NCI-H1048 (cell line): ENCODE measurements at regions not wholly inside any gene's neighbourhood (a gene's known extent, or its start where the extent isn't known, plus 50 kb on each side); places are given as distances from the start of the nearest gene placed in this dataset.

Experiments
- DNase-seq: peaks from one replicate; lab custom pipeline; 2025; lab: John Stamatoyannopoulos, UW

DNA sequence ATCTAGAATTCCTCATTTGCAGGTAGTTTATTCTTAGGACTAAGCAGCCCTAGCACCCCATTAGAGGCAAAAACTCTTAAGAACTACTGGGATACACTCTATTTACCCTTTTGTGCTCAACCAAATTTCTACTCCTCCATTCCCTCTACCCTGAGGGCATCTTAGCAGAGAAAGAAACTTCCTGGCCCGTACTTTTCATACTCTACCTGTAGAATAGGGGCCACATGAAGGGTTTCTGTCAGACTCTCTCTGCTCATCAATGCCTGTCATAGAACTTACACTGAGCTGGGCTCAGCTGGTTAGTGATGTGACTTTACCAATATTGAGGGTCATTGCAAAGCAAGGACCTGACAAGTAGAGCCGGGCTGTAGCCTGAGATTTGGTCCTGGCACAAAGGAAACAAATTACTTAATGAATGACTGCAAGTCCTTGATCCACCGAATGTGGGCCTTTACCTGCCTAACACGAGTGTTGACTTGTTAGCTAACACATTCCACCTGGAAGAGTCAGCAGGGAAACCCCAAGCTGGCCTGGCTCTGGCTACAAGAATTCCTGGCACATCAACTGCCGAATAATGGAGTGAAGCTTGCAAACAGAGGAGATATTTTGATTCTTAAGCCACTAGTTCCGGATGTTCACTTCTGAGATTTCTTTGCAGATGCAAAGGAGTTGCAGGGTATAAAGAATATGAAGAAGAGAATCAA, 280.5 kb upstream of the JAG1 start:
- DNase-seq: no peak

DNA sequence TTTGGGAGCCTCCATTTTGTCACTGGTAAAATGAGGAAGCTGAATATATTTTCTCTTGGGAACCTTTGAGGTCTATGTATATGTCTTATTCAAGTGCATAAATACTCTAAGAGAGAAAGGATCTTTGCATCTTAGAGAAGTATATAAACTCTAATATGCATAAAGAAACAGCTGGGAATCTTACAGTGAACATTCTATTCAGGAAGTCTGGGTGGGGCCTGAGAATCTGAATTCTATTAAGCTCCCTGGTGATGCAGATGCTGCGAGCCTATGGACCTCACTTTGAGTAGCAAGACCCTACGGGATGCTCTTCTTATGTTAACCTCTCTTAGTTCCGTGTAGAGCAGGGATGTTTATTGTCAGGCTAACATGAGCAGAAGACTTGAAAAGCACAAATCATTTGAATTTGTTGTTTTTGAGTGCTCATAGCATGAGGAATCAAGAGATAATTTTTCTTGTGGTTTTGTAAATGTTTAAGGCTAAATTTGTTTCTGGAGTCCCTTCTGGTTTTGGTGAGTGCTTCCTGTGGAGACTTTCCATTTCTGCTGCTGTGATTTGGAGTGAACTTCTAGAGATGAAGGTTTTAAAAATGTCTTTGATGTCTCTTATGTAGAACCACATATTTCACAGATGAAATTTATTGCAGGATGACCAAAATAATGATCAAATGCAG, 281.2 kb upstream of the JAG1 start:
- no peak for DNase-seq

DNA sequence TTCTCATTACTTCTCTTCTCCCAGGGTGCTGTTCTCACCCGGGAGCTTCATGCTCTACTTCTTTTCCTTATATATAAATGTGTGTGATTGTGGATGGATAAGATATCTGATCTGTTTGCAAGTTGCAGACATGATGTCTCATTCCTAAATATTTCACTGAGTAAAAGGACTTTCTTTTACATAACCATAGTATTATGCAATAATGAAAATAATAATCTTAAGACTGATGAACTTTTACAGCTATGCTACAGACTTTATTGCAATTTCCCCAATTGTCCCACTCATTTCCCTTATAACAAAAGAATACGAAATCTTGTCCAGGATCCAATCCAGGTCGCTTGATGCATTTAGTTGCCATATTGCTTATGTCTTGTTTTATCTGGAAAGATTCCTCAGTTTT, 284.5 kb upstream of the JAG1 start:
- DNase-seq: no peak

DNA sequence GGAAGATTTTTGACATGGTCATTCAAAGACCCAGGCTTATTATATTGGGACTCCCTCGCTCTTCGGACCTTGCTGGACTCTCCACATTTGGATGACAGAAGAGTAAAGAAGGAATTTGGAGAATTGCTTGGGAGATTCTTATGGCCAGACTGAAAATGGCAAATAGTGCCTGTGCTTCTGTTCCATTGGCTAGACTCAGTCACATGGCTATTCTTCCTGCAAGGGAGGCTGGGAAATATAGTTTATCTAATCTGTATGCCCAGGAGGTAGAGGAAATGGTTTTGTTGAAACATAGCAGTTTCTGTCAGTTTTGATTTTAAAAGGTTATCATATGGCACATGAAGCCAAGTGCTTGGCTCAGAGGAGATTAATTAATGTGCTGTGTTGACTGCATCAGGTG, 286.6 kb upstream of the JAG1 start:
- DNase-seq: no peak

DNA sequence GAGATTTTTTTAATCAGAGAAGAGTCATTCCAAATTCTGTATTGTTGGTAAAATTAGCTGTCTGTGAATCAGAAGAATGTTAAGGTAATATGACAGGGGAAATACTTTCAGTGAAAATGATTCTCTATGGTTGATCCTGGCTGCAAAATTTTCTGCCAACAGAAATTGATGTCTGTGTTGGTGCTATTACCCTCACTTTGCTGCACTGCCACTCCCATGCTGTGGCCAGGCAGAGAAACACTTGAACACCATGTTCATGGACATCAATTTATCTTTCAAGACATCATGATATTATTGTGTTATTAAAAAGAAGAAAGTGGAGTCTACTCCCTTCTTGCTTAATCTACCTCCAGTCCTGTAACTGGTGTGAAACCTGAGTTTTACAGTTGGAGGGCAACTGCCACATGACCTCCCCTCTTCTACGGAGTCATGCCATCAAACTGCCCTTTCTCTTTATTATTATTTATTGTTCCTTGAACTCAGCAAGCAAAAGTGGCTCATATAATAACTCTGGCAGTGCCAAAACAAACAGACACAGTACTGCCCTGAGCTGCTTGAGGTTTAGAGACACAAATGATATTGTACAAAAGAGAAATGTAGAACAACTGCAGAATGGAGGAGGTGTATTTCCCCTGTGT, 288.0 kb upstream of the JAG1 start:
- no peak for DNase-seq

DNA sequence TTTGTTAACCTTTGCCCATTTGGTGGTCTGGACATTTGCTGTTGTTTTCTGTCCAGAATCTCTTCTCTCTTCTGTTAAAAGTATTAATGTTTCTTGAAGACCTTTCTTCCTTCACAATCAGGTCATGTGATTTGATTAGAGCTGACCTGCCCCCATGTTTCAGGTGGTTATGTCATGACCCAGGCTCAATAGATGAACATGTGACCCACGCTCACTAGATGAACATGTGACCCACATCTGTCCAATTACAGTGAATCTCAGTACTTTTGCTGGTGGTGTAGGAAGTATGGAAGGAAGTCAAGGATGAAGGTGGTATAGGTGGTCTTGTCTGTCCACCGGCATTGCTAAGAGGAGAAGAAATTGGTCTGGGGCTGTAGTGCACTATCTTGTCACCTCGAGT, 289.1 kb upstream of the JAG1 start:
- no peak for DNase-seq

DNA sequence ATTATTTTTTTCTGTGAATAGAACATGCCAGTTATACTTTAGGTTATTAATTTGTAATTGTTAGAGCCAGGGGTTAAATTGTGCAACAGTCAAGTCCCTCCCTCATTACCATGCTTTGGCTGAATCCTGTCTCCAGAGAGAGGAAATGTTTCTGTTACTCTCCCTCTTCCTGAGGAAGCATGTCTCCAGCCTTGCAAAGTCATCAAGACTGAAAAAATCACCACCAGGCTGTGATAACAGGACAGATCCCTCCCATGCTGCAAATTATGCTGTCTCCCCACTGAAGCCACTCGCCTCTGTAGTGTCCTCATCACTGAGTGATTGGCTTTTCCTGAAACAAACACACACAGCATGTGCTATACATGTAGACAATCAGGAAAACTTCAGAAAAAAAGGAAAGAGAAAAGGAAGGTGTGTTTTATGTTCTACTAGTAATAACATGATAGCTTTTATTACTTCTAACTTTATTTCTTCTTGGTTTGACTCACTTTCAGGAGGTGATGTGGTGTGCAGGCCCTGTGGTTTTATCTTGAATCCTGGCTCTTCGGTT, 290.0 kb upstream of the JAG1 start:
- no peak for DNase-seq

DNA sequence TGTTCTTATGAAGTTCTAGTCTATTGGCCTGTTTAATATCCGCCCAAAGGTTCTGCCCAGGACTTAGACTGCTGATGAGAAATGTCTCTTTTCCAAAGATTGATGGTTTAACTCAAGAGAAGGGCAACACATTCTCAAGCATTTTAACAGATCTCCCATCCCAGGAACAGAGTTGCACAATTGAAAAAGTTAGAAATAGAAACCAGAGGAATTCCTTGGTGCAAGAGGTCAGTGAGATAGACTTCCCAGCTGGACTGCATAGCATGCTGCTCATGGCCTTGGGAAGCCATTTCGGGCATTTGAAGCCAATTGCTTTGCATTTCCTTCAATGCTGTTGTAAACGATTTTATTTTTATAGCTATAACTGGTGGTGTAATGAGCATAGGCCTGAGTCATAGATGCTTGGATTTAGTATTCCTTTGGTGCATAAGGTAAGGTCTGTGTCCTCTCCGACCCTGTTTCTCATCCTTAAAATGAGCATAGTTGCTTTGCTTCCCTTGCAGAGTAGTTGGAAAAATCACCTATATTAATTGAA, 292.2 kb upstream of the JAG1 start:
- no peak for DNase-seq

DNA sequence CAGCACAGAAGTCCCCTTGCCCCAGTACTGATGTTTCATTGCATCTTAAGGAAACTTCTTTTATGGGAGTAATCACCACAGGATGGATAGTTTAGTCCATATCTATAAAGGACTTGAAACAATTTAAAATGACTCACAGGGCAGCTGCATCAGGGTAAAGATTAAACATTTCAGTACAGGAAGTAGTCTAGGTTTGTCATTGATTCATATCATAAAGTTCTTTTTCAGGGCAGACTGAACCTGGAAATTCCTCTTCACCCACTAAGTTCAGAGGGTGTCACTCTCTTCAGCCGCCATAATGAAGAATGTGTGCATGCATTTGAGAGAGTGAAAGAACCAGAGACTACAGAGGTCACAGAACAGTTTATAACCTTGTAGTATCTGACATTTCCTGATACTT, 296.3 kb upstream of the JAG1 start:
- DNase-seq: no peak

DNA sequence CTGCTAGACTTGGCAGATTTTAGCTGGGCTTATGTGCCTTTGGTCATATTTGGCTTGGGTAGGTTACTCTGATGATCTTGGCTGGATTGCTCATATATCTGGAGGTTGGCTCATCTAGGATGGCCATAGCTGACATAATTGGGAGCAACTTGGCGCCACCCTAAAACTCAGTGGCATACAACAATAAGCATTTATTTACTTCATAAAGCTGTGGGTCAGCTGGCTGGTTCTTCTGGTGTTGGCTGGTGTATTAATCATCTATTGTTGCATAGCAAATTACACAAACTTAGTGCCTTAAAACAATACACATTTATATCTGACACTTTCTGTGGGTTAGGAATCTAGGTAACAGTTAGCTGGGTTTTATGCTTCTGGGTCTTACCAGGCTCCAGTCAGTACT, 297.3 kb upstream of the JAG1 start:
- no peak for DNase-seq

DNA sequence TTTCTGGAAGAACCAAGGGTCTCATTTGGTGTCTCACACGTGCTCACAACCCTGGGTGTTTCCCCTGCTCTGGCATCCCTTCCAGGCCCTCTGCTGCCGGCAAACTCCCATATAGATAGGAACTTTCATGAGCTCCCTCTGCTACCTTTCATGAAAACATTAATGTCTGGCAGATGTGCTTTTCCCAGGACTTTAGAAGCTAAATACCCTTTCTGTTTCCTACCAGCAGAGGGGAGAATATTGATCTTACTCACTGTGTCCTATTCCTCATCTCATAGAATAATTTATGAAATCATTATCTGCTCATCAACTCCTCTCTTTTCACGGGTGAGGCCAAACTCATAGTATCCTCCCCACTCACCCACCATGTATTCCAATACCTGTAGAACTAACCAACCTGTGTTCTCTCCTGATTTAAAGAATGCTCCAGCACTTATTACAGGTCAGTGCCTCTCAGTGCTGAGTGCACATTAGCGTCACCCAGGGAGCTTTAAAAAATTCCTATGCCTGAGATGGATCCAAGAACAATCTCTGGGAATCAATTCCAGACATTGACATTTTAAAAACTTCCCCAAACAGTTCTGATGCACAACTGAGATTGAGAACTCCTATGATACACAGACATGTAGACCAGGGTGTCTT, 298.5 kb upstream of the JAG1 start:
- DNase-seq: no peak

DNA sequence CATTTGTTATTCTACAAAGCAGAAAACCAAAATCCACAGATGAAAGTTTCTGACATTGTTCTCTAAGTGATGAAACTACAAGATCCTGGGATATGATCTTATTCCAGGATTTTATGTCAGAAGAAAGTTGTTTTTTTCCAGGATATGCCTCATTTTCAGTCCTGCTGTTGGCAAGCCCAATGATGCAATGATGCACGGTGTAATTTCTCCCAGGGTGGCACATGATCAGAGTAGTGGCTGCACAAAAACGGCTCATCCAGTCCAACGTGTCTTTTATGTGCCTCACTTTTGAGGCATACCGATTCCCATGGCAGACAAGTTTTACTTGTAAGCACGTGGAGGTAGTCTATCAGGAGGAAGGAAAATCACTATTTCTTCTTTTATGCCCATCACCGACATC, 302.3 kb upstream of the JAG1 start:
- no peak for DNase-seq

DNA sequence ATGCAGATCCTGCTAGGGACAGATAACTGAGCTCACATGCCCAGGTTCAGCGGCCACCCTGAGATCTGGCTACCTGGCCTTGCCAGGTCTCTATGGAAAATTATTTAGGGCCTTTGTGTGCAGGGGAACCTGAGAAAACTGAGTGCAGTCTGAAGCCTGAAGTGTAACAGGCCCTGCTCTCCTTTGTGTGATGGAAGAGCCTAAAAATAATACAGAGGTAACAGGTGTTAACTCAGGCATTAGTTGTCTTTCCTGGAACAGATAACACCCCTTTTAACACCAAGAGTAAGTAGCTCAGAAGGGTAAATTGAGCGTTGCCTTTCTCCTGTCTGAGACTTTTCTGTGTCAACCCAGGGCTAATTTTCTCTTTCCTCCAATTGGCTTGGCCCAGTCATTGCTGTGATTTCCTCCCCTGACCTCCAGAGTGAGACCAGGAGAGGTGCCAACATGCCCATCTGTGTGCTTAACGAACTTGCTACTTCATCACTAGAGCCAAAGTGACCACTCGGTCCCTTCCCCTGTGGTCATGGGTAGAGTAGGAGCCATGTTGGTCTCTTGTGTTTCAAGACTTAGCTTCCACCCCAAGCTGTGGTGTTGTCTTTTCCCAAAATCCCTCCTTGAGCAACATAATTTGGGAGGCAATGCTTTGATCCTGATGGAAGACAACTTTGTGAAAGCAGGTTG, 304.4 kb upstream of the JAG1 start:
- no peak for DNase-seq

DNA sequence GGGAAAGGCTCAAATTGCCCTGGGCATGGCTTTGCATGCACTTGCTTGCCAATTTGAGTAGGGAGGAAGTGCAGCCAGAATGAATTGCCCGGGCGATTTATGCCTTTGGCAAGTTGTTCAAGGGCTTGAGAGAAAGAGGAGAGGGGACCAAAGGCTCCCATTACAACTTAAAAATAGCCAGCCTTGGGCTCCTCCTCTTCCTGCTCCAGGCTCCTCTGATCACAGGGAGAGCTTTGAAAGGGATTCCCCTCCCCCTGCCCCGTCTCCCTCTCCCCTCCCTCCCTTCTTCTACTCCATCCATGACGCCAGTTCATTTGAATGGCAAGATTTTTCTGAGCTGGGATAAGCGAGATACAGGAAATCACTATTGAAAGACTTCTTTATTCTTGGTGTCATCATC, 304.9 kb upstream of the JAG1 start:
- DNase-seq: no peak

DNA sequence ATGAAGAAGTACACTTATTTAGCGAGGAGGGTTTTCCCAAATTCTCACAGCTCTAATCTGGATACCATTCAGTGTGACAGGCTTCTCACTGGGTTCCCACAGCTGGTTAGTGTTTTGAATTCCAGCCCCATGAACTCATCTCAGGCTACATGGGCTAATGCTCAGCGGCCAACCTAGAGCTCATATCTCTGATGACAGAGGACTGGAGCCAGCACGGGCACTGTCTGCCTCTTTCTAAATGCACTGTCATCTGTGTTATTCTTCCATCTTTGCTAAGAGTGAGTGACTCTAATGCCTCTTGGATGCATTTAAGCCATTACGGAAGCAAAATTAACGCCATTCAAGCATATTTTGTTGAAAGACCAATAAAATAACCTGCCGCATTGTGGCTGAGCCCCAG, 308.9 kb upstream of the JAG1 start:
- no peak for DNase-seq

DNA sequence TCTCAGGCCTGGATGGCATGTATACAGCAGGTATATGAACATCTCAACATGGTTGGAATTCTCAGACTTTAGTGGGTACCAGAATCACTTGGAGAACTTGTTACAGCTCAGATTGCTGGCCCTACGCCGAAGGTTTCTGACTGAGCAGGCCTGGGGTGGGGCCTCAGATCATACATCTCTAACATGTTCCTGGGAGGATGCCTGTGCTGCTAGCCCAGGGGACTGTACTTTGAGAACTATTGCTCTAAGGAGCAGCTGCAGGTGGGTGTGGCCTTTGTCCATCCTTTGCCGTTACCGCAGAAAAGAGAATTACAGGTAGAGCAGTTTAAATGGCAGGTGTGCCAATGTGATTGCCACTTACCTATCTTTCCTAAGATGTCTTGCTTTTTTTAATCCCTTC, 310.5 kb upstream of the JAG1 start:
- no peak for DNase-seq

DNA sequence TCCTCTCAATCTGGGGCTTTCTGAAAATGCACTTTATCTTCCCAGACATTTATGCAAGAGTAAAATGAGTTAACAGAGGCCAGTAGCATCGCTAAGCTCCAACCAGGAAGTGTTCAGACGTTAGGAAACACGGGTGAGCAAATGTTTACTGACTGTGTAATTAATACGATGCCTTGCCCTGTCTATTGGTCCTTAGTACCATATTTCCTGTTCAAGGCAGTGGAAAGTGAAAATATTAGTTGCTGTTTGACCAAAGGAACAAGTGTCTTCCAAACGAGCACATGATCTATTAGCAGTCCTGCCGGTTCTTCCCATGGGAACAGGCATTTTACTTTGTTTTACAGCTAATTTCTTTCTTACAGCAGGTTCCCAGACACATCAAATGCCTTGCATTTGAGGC, 311.1 kb upstream of the JAG1 start:
- no peak for DNase-seq

DNA sequence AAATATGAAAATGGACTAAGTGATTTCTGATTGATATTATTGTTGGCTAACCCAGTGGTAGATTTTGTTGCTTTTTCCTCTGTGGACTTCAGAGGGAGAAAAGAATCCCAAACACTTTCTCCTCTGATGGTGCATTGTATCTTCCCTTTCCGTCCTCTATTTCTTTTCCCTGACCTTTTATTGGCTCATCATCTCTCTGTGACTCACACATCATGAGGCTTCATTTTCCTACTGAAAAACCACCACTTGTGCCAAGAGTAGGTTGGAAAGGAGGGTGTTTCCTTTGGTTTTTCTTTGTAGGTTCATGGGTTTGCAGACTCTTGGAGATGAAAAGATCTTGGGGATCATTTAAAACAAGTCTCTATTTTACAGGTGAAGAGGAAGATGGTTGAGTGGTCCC, 311.7 kb upstream of the JAG1 start:
- no peak for DNase-seq

DNA sequence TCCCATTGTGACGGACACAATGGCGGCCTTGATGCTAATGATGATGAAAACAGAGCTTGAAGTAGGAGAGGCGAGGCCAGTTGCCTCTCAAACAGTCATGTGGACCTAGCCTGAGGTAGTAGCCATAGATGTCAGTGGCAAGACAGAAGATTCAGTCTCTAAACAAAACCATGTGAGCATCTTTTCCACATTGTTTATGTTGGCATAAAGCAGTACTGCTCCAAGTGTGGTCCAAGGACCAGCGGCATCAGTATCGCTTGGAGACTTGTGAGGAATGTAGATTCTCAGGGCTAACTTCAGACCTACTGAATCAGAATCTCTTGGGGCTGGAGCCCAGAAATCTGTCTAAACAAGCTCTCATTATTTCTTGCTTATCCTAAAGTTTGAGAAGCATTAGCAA, 312.8 kb upstream of the JAG1 start:
- DNase-seq: no peak

DNA sequence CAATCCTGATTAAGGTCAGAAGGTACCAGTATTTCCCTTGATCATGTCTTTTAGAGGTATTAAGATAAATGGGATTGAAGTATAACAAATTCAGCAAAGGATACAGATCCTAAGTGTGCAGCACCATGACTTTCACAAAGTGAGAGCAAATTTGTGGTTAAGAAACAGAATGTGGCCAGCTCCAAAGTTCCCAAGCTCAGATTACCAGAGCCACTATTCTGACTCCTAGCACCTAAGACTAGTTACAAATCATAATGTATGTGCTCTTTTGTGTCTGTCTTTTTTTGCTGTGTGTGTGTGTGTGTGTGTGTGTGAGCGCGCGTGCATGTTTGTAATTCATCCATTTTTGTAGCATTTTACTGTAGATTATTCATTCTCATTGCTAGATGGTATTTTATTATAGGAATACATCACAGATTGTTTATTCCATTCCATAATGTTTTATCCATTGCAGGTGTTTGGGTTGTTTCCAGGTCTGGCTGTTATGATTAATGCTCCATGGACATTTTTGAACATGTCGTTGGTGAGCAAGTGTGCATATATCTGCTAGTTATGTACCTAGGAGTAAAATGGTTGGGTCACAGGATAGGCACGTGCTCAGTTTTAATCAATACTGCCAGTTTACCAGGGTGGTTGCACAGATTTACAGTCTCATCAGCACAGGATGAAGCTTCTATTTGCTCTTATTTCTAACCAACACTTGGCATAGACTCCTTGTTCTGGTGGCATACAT, 314.0 kb upstream of the JAG1 start:
- DNase-seq: no peak

DNA sequence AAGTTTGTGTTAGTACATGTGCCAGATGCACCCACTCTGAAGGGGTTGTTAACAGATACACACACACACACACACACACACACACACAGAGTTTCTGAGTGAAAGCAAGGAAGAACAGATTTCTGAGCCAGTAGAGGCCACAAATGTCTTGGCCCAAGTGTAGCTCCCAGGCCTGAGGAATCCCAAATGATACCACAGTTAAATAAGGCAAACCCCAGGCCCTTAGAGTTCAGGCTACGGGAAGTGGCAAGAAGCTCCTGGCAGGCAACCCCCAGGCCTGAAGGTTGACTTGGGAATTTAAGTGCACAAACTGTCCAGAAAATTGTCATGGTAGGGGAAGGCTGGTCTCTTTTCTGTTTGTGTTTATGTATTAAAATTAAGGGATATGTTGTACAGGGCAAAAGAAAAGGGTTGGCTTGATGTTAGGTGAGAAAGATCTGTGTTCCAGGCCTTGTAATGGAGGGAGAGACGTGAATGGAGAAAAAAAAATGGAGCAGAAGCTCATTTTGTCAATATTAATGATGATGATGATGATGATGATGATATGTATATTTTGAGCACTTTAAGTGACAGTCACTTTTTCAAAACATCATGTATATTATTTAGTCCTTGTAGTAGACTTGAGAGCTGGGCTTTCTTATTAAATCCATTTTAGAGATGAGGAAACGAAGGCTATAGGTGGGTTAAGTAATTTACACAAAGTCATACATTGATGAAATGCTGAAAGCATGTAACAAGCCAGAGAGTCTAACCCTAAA, 317.0 kb upstream of the JAG1 start:
- DNase-seq: no peak
